GM19035 (cell line): ENCODE measurements at regions not wholly inside any gene's neighbourhood (a gene's known extent, or its start where the extent isn't known, plus 50 kb on each side); places are given as distances from the start of the nearest gene placed in this dataset.
"Not testable (repeated sequence)": the region's sequence is repeated elsewhere in the genome, so short reads cannot be mapped to it uniquely, and the experiment has no call there.

Experiments
- ATAC-seq: cut with Tn5 transposase; IDR thresholded peaks from one replicate; pipeline ENCODE4 v1.9.1; 2021; ENCODE audit not compliant: unreplicated experiment

- no peak for ATAC-seq
These were observed 98.7 kb downstream of the ABCC12 start for GRCh38 chr16:48057048-48057447.

DNA sequence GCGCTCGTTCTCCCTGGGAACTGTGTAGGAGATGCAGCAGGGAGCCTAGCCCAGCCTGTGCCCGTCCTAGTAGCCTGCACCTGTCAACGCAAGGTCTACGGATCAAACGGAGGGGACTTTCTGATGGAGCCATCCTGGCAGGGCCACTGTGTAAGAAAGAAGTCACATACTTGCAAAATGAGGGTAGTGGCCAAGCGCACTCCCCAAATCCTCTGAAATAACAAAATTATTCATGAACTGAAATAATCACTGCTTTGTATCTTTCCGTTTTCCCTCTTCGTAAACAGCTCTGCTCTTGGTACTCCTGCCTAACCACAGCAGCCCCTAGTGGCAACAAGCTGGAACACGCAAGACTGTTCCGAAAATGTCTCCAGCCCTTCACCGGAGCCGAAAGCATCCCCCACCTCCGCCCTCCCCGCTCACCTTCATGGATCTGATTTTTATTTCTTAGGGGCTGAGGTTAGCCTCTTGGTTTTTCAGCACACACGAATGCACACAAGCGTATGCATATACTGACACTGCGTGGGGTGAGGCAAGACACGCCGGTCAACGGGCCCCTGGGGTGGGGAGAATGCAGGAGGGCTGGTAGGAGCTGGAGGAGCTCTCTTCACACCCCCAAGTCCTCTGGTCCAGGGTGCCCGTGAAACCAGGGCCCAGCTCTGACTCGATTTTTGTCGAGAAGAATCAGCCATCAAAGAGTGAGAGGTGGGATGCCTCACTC, 100.8 kb downstream of the ABCC12 start:
- ATAC-seq: peak; percentile 58

- ATAC-seq: no peak
These were observed 102.4 kb downstream of the ABCC12 start for GRCh38 chr16:48053418-48053745.

DNA sequence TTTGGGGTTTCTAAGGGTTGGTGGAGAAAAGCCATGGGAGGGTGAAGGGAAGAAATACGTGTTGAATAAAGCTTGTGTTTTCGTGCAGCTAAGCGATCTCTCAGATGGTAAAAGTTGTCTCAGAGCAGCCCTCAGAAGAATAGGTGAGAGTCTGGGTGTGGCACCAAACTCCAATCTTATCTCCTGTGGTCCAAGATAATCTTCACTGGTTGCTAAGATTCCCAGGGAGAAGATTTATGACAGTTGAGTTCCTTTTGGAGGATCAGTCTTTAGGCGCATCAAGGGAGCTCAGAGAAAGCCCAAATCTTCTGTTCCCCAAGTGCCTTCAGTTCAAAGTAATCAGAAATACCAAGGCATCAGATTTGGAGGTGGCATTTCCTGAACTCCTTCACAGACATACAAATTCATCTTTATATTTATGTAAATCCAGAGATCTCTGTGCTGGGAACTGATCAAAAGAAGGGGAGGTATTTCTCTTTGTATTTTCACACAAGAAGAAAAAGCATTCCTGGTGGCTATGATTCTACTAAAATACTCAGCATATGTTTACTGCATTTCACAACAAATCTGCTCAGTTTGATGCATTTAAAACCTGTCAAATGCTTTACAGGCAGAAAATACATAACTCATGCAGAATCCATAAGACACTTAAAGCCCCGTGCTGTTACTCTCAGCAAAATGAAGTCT, 102.9 kb downstream of the ABCC12 start:
- no peak for ATAC-seq

- no peak for ATAC-seq
These were observed 104.9 kb downstream of the ABCC12 start for GRCh38 chr16:48050871-48051270.

- no peak for ATAC-seq
These were observed 105.9 kb downstream of the ABCC12 start for GRCh38 chr16:48049847-48050246.

GRCh38 chr16:48047720-48048119, 108.1 kb downstream of the ABCC12 start:
- no peak for ATAC-seq

DNA sequence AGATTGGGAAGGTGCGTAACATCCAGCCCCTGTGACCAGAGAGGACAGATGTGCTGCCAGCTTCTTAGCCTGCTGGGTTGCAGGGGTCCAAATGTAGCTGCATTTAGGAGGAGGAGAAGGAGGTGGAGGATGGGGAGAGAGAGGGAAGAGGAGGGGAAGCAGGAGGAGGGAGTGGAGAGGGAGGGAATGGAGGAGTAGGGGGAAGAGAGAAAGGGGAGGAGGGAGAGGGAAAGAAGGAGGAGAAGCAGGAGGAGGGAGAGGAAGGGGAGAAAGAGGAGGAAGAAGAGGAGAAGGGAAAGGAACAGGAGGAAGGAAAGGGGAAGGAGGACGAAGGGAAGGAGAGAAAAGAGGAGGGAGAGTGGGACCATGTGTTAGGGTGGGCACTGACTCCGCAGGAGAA, 108.6 kb downstream of the ABCC12 start:
- no peak for ATAC-seq

DNA sequence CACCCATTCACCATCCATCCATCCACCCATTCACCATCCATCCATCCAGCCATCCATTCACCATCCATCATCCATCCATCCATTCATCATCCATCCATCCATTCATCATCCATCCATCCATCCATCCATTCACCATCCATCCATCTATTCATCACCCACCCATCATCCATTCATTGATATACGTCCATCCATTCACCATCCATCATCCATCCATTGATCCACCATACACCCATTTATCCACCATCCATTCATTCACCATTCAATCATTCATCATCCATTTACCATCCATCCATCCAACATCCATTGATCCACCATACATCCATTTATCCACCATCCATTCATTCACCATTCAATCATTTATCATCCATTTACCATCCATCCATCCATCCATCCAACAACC, 111.7 kb downstream of the ABCC12 start:
- ATAC-seq: no peak

GRCh38 chr16:48041981-48042421, 113.8 kb downstream of the ABCC12 start:
- ATAC-seq: no peak

DNA sequence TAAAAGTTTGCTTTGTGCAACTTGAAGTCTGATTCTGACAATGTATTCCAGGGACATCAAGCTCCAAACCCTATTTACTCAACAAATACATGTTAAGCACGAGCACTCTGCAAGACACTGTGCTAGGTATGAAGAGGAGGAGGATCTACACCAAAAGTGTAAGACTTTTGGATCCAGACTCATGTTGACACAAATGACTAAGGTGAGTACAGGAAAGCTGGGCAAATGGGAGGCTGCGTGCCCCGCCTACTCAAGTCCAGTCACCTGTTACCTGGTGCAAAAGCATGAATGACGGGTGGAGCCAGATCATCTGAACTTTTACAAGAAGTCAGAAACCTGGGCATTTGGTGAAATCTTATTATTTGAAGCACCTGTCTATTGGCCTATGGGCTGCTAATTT, 120.7 kb downstream of the ABCC12 start:
- ATAC-seq: no peak

DNA sequence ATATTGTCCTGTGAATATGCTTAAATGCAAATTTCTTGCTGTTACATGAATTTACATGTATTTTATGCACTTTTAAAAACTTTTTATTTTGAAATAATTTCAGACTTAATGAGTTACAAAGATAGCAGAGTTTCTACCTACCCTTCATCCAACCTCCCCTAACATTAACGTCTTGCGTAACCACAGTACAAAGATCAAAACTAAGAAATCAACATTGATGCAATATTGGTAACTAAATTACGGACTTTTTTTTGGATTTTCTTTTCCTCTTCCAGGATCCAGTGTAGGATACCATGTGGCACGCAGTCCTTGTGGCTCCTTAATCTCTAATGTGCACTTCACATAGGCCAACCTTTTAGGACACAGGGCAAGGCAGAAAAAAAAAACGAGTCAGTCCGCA, 124.9 kb downstream of the ABCC12 start:
- ATAC-seq: no peak

DNA sequence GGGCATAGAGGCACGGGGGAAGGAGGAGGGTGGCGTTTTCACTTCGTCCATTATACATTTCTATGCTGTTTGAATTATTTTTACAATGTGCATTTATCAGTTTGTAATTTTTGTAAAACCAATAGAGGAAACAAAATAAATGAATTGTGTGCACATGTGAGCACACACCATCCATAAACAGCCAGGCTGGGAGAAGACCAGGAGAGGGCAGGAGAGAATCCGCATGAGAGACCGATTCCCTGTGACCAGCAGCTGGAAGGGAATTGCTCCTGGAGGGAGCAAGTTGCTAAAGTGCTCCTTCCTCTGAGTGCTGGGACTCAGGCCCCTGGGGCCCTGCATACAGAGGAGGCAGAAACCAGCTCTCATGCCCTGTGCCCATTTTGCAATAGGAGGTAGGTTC, 126.0 kb downstream of the ABCC12 start:
- no peak for ATAC-seq

- no peak for ATAC-seq
These were observed 130.4 kb downstream of the ABCC12 start for GRCh38 chr16:48025359-48025758.

- no peak for ATAC-seq
These were observed 131.8 kb downstream of the ABCC12 start for GRCh38 chr16:48024042-48024441.

DNA sequence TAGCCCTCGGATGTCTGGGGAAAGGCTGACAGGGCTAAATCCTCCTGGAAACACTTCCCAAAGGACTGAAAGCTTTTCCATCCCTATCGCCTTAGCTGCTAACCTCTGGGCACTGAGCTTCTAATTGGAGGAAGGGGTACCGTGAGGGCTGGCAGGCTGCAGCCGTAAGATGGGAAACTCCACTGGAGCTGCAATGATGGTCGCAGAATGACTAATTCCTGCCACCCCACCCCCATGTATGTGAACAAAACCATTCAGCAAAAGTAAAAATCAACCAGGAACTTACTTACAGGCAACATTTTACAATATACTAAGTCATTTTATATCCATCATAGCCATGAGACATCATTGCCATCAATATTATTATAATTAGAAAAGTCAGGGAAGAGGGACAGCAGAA, 133.3 kb downstream of the ABCC12 start:
- ATAC-seq: no peak

DNA sequence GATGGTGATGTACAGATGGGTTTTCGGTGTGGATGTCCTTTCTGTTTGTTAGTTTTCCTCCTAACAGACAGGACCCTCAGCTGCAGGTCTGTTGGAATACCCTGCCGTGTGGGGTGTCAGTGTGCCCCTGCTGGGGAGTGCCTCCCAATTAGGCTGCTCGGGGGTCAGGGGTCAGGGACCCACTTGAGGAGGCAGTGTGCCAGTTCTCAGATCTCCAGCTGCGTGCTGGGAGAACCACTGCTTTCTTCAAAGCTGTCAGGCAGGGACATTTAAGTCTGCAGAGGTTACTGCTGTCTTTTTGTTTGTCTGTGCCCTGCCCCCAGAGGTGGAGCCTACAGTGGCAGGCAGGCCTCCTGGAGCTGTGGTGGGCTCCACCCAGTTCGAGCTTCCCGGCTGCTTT, 135.2 kb downstream of the ABCC12 start:
- not testable (repeated sequence) for ATAC-seq

DNA sequence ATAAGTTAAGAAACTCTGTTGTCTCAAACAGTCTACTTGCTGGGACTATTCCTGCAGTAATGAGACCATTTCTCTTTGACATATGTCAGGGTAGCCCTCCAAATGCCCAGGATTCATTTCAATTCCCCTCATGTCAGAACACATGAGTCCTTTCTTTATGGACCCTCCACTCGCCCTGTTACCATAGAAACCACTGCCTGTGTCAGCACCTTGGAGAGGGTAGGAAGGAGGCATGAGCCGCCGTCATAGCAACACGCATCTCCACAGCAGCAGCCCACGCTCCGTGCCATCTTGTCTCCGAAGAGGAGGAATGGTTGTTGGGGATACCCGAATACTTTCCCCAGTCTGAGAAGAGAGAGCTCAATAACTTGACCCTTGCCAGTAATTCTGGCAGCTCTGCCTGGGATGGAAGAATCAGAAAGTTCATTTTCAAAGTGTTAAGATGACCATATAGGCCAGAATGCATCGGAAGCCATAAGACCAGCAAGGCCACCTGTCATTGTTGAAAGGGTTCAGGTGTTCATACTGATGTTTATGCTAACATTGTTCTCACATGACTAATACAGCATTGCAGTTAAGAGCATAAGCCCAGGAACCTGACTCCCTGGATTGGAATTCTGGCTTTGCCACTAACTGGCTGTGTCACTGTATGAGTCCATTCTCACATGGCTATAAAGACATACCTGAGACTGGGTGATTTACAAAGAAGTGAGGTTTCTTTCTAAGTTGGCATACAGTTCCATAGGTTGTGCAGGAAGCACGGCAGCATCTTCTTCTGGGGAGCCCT, 141.3 kb downstream of the ABCC12 start:
- ATAC-seq: no peak

- no peak for ATAC-seq
These were observed 142.3 kb downstream of the ABCC12 start for GRCh38 chr16:48013491-48013901.

DNA sequence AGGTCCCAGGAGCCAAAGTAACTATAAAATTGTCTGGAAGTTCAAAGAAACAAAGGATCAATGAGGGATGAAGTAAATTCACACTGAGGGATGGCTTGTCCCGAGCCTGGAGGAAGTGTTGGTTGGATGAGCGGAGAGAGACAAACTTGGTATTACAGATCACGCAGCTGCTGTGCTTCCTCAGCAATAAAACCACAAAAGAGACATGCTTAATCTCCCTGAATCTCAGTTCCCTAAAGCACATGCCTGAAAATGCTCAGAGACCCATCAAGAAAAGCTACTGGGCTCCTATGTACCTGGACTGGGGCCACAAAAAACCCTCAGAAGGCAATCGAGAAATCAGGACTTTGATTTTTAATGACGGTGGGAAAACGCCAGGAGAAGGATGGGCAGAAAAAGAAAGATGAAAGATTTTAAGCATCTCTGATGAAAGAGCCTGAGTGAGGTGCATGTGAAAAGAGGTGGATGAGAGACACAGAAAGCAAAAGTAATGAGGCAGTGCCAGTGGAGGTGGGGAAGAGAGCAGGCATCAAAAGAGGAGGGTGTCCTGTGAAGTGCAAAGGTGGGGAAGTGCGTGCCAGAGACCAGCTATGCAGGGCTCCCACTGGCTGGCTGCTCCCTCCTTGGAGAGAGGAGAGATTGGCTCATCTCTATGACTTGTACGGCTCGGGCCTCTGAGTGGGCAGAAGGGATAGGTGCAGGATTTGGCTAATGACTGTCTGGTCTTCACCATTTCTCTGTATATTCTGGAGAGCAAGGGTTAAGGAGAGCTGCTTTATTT, 143.7 kb downstream of the ABCC12 start:
- ATAC-seq: no peak

DNA sequence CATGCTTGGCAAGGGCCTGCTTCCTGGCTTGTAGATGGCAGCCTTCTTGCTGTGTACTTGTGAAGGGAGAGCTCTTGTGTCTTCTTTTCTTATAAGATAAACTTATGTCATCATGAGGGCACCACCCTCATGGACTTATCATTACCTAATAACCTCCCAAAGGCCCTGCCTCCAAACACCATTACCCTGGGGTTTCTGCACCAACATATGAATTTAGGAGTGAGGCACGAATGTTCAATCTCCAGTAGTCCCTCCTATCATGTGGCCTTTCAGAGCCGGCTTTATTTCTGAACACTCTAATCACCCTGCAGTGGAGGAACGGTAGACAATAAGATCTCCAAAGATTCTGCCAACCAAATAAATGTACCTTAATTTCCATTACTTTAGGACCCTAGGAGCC, 144.3 kb downstream of the ABCC12 start:
- no peak for ATAC-seq
